HG03095 (cell line): ENCODE measurements at regions not wholly inside any gene's neighbourhood (a gene's known extent, or its start where the extent isn't known, plus 50 kb on each side); places are given as distances from the start of the nearest gene placed in this dataset.

Experiments used
- ATAC-seq: cut with Tn5 transposase; IDR thresholded peaks from one replicate; pipeline ENCODE4 v1.9.1; 2021; ENCODE audit warnings: moderate library complexity; ENCODE audit not compliant: unreplicated experiment

DNA sequence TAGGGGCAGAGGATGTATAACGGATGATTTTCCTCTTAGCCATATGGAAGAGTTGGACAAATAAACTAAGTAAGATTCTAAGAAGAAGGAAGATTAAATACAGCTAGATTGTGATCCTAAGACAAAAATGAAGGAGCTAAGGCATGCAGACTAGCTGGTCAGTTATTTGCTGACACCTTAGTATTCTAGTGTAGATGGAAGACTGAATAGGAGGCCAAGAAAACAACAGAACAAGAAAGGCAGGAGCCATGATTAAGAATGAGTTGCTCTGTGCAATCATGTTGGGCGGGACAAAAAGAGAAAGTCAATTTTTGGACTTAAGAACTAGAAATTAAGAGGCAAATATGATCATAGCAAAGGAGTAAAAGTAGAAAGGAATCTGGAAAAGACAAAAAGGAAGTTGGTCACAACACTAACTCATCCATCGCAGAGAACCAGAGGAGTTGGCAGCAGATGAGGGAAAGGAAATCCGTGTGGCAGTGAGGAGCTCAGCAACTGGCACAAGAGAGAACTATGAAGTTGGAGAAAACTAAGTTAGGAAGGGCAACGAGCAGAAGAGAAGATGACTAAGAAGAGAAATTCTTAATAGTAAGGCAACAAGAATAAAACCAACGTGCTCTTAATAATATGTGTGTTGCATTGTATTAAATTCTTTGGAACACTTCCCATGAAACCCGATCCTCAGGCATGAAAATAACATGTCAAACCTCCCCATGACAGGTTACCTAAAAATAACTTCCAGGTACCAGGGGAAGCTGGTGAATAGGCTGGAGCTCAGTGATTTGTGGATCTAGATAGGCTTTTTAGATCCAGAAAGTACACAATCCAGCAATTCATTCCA lies 234.4 kb downstream of the LTN1 start:
- no peak for ATAC-seq

DNA sequence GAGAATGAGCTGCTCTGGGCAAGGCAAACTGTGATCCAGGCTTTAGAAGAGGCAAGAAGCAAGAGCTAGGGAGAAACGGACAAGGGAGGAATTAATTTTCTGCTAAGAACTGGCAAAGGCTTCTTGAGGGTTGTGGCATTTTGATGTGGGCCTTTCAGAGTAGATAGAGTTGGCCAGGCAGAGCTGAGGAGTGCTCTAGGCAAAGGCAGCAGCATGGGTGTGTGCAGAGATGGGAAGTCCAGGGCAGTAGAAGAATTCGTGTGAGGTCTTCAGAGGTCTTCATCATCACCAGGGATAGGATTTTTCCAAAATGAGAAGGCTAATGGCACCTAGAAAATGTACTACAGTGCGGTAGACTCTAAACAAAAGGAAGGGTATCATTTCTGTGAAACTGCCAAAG lies 237.8 kb downstream of the LTN1 start:
- ATAC-seq: no peak

DNA sequence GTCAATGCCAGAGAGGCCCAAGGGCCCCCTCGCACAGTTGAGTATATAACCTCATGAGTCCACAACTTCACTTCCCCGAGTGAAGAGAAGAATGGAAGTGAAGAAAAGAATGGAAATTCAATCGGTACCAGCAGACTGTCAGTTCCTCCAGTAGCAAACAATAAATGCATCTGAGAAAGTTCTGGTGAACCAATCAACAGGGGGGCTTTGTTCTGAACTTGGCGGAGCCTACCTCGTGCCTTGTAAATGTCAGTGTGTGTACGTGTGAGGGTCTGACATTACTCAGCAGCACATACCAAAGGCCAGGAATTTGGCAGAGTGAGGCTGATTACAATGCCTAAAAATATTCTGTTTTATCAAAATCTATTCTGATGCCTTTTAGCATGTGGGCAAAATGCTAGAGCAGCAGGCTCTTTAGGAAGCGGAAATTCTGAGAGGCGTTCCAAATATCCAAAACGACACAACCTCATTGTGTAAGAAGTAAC lies 238.5 kb downstream of the LTN1 start:
- ATAC-seq: no peak

DNA sequence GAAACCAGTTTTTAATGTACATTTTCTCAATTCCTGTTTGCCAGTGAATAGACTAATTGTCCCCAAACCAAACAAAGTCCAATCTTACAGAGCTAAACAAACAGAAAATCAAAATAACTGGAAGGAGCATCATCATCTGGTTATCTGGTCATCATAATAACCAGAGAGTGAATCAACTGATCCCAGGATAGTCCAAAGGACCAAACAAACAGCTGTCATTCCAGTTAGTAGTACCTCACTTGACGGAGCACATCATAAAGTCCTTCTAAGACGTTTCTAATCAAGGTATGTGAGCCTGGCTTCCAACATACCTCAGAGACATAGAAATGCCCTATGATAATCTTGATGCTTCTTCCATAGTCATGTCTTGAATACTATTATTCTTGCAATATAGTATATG lies 240.5 kb downstream of the LTN1 start:
- ATAC-seq: no peak

DNA sequence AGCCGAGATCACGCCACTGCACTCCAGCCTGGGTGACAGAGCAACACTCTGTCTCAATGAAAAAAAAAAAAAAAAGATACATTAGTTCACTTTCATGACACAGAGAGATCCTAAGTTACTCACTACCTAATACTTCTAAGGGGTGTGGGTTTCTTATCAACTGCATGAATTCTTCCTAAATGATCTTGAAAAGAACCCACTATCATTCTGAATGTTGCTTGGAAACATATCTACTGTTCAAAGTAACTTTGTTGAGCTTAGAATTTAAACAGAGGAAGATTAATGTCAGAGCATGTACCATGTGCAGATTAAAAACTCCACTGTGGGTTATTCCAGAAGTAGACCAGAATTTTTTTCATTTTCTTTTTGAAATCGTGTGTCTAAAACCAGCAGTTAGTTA lies 241.5 kb downstream of the LTN1 start:
- no peak for ATAC-seq

DNA sequence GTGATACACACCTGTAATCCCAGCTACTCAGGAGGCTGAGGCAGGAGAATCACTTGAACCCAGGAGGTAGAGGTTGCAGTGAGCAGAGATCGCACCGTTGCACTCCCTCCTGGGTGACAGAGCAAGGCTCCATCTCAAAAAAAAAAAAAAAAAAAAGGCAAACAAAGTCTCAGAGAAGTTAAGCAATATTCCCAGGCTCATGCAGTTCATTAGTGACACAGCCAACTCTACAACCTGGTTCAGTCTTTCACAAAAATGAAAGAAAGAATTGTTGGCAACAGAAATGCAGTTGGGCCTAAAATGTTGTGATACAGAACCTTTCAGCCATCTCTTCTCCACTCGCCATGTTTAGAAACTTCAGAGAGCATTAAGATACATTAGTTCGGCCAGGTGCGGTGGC lies 242.1 kb downstream of the LTN1 start:
- no peak for ATAC-seq

DNA sequence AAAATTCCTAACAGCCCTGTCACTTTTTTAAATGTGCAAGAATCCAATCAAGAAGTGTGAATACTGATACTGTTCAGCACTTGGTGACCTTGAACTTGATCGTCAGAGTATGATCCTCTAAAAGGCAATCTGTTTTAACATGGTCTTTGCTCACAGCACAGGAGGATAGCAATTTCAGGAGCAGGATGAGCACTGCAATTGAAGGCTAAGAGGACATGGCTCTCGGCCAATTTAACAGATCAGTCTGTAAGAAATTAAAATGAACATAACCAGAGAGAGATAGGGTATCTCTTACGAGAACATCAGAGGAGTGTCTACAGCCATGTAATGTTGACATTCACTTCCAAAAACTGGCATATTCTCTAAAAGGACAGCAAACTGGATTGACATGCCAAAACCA lies 243.1 kb downstream of the LTN1 start:
- no peak for ATAC-seq

DNA sequence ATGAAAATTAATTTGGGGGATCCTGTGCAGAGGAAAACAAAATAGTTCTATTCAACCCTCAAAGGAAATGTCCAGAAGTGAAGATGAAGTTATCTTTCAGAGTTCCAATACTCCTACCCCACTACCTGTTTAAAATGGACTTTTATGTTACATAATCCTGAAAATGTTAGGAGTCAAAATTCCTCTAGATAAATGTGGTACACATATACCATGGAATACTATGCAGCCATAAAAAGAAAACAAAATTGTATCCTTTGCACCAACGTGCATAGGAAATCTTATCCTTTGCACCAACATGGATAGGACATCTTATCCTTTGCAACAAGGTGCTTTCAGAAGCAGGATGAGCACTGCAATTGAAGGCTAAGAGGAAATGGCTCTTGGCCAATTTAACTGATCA lies 245.2 kb downstream of the LTN1 start:
- ATAC-seq: no peak

DNA sequence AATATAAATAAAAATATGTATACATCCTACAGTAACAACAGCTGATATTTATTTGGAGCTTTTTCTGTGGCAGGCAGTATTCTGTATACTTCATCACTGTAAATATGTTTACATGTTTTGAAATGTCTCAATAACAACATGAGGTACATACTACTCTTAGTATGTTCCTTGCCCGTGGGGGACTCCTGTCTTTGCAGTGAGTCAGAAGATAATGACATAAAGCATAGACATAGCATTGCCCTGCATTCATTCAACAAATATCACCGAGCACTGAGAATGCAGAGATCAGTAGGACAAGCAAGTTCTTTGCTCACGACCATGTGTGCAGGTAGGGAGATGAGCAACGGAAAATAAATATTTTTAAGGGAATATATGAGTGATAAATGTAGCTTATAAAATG lies 246.5 kb downstream of the LTN1 start:
- no peak for ATAC-seq

DNA sequence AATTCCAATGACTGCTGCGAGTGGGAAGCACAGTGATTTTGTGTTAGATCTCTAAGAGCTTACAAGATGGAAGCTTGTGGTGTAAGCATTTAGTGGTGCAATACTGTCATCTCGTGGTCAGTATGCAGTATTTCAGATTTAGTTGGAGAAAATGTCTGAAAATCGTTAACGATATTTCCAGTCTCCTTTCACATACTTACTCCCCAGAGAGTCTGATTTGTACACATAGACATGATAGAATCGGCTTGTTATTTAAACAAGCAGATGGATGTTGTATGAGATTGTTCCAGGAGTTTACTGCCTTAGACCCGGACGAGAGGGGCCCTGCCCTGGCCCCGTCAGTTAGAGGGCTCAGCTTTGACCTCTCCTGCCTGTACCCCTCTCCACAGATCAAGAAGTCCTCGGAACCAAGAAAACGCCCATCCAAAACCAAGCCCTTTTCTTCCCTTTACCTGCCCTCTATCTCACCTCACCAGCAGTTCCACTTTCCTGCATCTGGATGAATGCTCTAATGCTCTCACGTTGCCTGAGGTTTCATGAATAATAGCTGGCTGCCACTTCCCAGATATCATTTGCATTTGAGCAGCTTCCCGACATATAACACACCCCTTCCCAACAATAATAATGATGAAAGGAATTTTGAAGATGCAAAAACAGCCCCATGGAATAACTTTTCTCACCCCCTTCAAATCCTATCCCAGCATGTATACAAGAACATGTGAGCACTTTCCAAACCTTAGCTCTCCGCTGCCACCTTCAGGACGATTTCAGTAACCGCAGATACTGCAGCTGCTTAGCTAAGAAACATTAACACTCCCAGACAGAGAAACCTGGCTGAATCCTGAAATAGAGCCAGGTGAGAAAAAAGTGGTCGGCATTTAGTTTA lies 247.3 kb downstream of the LTN1 start:
- ATAC-seq: peak; percentile 78

DNA sequence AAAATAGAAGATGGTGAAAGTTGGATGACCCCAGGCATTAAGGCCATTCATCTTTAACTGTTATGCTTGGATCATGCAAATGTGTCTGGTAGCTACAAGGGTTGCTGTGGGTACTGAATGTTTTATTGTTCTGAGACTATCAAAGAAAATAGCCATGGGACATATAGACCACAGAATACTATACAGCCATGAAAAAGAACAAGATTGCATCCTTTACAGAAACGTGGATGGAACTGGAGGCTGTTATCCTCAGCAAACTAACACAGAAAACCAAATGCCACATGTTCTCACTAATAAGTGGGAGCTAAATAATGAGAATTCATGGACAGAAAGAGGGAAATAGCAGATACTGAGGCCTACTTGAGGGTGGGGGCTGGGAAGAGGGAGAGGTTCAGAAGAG lies 249.0 kb downstream of the LTN1 start:
- no peak for ATAC-seq

DNA sequence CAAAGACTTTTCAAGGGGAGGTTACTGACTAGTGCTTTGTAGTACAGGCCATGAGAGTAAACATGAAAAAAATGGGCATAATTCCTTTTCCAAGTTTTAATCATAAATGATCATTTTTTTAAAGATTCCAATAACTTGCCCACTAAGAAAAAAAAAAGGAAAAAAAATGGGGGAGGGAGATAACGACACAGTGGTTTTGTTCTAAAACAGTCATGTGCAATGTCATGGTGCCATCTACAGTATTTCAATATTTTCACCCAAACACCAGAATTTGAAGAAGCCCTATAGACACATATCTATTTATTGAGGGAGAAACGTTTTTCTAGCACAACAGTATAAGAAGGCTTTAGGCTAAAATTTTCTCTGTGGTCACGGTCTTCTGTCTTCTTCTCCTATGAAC lies 250.2 kb downstream of the LTN1 start:
- ATAC-seq: no peak

DNA sequence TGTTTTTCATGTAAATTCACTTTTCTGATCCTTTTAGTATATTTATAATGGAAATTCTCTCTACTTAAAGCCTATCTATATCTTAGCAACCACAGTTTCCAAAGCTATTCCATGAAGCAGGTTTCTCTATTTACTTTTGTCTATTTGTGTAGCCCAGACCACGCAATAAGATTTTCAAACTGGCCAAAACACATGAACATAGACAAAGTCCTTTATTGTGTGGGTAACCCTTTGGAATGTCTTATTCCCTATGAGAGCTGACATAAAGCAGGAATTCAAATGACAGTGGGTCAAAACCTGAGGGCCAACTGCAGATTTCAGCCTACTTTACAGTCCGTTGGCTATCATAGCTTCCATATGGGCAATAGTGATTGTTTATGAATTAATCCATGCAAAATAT lies 252.6 kb downstream of the LTN1 start:
- no peak for ATAC-seq

DNA sequence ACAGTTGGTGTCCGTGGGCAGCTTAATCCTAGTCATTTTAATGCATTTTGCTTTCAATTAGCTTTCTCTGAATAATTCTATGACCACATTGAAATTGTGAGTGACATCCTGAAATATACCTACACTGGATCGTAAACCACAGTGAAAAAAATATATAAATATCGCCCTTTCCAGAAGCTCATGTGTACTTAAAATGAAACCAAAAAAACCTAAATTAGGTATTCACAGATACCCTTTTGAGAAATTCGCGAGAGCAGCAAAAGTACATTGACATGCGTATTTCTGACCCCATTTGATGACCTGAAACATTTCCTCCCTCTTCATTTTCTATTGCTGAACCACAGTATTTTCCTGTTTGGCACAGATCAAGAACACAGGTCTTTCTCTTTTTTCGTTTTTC lies 253.8 kb downstream of the LTN1 start:
- no peak for ATAC-seq

DNA sequence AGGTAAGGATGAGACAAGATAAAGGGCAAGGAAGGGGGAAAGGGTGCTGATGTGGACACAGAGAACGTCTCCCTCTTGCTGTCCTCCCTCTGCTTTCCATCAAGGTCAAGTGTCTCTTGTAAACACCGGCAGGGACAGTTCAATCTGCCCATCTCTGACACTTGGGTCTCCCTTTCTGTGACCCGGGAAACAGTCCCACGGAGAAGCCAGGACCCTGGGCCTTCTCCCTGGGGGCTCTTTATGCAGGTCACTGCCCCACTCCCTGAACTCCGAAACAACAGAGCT lies 254.3 kb downstream of the LTN1 start:
- ATAC-seq: no peak

DNA sequence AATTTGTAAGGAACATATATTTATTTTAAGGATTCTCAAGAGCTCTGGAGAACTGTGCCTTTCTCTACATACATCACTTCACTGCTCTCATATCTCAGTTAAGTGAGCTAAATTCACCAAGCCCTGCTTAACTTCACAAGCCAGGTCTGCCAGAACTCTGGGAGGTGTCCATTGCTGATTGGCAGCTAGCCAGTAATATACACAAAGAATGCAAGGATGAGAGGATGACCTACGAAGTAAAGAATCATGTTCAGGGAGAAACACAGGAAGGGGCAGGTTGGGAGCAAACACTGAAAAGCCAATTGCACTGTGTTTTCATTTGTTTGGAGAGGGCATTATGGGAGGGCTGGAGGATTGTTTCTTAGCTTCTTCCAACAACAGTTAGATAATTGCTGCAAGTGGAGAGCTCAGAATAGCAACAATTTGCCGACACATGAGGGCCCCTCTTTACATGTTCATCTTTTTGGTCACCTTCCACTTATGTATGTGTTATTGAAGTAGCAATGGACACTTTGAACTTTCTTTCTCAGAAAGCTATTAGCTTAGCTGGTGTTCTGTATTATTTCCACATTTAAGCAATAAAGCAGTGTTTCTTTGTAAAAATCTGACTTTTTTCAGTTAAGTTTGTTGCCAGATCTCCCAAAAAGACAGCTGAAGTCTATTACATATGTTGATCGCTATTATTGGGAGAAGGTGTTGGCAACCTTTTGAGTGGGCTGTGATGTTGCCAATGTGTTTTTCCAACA lies 254.8 kb downstream of the LTN1 start:
- ATAC-seq: no peak

DNA sequence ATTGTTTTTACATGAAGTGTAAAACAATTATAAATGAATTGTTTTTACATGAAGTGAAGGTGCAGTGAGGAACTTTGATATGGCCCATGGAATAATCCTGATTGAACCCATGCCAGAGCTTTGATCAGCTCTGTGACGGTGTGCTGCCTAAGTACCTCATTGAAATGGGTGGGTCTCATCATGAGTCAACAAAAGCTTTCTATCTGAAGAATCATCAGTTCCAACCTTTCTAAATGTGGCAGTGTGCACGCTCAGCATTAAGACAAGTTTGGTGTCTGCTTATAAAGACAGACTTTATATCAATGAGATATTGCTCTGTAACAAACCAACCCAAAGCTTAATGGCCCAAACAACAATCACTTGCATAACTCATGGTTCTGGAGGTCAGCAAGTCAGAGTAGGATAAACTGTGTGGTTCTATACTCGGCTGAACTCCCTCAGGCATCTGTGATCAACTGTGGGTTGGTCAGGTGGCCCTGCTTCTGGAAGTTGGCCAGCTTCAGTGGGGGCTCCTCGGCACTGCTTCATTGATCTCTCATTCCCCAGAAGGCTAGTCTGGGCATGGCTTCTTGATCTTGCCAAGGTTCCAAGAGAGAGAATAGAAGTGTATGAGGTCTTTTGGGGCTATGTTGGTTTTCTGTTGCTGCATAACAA lies 258.0 kb downstream of the LTN1 start:
- ATAC-seq: no peak

DNA sequence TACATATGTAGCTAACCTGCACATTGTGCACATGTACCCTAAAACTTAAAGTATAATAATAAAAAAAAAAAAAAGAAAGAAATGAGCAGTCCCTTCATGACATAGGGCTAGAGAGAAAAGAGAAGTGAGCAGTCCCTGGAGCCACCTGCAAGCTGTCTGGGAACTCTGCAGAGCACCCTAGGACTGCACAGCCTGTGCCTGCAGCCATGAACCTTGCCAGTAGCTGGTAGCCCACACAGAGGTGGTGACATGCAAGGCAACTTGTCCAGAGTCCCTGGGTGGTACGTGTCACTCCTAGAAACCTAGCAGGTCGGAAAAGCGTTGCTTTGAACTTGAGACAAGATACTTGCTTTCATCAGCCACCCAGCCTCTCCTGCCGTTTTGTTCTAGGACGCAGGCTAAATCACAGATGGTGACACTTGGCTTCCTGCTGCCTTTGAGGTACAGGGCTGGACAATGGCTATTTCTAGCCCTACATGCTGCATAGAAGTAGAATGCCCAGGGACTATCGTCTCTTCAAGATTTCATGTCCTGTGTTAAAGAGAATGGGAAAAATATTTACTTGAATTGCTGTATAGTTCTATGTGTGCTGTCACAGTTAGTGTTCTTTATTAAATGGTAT lies 260.9 kb downstream of the LTN1 start:
- ATAC-seq: no peak

DNA sequence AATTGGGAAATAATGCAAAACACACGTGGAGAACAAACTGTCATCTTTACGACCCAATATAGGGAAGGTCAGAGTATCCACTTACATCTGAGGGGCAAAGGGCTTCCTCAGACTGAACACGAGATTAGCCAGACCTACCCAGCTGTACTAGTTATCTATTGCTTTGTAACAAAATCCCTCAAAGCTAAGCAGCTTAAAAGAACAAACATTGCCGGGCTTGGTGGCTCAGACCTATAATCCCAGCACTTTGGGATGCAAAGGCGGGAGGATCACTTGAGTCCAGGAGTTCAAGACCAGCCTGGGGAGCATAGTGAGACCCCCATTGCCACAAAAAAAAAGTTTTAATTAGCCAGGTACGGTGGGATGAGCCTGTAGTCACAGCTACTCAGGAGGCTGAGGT lies 262.8 kb downstream of the LTN1 start:
- ATAC-seq: no peak

DNA sequence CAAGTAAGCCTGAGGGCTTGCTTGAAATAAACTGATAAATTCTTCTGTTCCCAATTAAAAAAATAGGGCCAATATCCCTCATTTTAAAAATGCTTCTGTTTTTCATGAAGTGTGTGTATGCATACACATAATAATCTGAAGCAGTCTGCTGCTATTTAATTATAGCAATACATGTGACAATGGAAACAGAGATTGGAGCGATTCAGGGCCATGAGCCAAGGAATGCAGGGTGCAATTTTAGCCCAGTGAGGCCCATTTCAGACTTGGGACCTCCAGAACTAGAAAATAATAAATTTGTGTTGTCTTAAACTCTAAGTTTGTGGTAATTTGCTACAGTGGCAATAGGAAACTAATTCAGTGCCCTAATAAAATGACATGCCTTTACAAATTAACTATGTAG lies 264.9 kb downstream of the LTN1 start:
- no peak for ATAC-seq

DNA sequence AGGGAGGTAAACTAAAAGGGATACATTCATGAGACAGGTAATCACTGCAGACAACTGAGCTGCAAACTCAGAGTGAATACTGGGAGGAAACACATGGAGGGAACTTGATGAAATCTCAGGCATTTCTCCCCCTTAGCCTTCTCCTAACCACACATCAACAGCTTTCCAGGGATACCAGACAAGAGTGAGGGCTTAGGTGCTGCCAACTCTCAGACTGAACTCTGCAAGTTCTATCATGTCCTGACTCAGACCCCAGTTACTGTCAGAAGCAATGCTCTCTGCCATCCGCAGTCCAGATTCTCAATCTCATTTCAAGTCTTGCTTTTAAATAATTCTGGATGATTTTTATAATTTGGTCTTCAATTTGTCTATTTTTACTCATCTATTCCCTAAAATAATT lies 267.3 kb downstream of the LTN1 start:
- no peak for ATAC-seq
